Sigmoid colon (tissue), 6 donors: ENCODE measurements at regions not wholly inside any gene's neighbourhood (a gene's known extent, or its start where the extent isn't known, plus 50 kb on each side); places are given as distances from the start of the nearest gene placed in this dataset.

Source experiments
- DNase-seq: peaks from one replicate; pipeline ENCODE4 v3.0.0-alpha.2; 2019
- H3K27ac ChIP-seq, 4 donors: fragments of 200-600 bp; sonication (generic); one replicate each; pipeline ENCODE4 v1.5.1; 2016 to 2019; ENCODE audit warnings: mild to moderate bottlenecking in 1 of 4
- H3K27me3 ChIP-seq, 3 donors: fragments of 200-600 bp; sonication (generic); one replicate each; pipeline ENCODE4 v1.5.1; 2019; ENCODE audit warnings: mild to moderate bottlenecking in 1 of 3
- H3K36me3 ChIP-seq, 4 donors: fragments of 200-600 bp; sonication (generic); one replicate each; pipeline ENCODE4 v1.5.1; 2016 to 2019
- H3K4me1 ChIP-seq, 4 donors: fragments of 200-600 bp; sonication (generic); one replicate each; pipeline ENCODE4 v1.5.1; 2017 to 2019
- H3K4me3 ChIP-seq, 4 donors: fragments of 200-600 bp; sonication (generic); one replicate each; pipeline ENCODE4 v1.5.1; 2017 to 2019; ENCODE audit warnings: mild to moderate bottlenecking in 2 of 4, moderate library complexity in 1 of 4
- H3K9me3 ChIP-seq, 4 donors: fragments of 200-600 bp in 3 of 4; sonication (generic) in 3 of 4; one replicate each; pipeline versions ENCODE4 v1.5.1 to v1.6.1; 2013 to 2019
- EP300 ChIP-seq, 4 donors: sonication (generic); formaldehyde crosslinking; IDR thresholded peaks; one replicate each; pipeline ENCODE4 v1.6.1; 2017; ENCODE audit warnings: antibody characterized with exemption in 4 of 4
- POLR2A ChIP-seq, 2 donors: fragments of 450-650 bp; IDR thresholded peaks; one replicate each; pipeline ENCODE4 v1.6.1; 2016; ENCODE audit warnings: antibody characterized with exemption in 2 of 2, mild to moderate bottlenecking in 2 of 2, moderate library complexity in 2 of 2
- POLR2AphosphoS5 ChIP-seq, 4 donors: sonication (generic); formaldehyde crosslinking; IDR thresholded peaks; one replicate each; pipeline ENCODE4 v1.6.1; 2017; ENCODE audit warnings: antibody characterized with exemption in 4 of 4
- WGBS, 2 donors: extraction: QIAGEN DNeasy Blood & Tissue Kit; methylation state at CpG; one replicate each; pipeline ENCODE4 v1.1.7; 2013; 5-methylcytosine and 5-hydroxymethylcytosine counted together
- intact Hi-C: fragments of 100-400 bp; cut with DNase I; formaldehyde crosslinking; loops from one replicate; pipeline ENCODE4 v1.15.1; 2023
- TF ChIP-seq, protein P1 (sequence below), 4 experiments: fragments of 450-650 bp in 3 of 4; fragments of 200-600 bp in 1 of 4; IDR thresholded peaks; one replicate each; pipeline ENCODE4 v1.5.1; 2016 to 2019; ENCODE audit warnings: antibody characterized with exemption in 4 of 4, mild to moderate bottlenecking in 3 of 4, moderate library complexity in 2 of 4
- donor health status: healthy with polysubstance abuse.
- donor health status: healthy.

DNA sequence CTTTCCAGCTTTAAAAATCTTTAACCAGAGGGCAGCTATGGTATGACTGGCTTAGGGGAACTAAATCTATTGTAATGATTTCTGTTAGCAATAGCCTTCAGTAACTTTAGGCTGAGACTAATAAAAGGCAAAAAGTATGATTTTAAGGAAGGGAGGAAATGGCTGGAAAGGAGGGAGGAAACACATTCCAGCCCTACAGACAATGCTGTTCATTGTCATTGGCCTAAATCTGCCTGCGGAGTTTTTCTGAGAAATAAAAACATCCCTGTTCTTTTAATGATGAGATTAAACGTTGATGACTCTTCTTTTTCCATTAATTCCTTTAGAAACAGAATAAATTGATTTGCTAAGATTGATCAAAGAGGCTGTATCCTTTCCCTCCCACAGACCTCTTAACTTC, 99.6 kb upstream of the GRAMD1B start:
- WGBS, 2 donors, result 77 to 80% methylated on average over 2 of the region's 2 CpGs

DNA sequence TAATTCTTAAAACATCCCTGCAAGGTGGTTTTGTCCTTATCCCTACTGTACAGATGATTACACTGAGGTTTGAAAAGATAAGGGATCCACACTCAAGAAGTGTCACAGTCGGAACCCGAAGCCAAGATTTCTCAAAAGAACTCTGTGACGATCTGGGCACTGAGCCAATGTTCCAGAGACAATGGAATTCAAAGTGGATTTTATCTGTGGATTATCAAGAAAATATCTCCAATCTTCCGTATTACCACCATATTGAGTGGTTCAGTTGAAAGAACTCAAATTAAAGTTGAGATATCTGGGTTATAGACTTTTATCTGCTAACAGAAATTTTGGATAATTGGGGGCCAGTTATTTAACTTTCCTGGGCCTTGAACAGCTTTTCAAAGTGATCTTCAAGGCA, 100.0 kb upstream of the GRAMD1B start:
- TF ChIP-seq, protein P1, sequence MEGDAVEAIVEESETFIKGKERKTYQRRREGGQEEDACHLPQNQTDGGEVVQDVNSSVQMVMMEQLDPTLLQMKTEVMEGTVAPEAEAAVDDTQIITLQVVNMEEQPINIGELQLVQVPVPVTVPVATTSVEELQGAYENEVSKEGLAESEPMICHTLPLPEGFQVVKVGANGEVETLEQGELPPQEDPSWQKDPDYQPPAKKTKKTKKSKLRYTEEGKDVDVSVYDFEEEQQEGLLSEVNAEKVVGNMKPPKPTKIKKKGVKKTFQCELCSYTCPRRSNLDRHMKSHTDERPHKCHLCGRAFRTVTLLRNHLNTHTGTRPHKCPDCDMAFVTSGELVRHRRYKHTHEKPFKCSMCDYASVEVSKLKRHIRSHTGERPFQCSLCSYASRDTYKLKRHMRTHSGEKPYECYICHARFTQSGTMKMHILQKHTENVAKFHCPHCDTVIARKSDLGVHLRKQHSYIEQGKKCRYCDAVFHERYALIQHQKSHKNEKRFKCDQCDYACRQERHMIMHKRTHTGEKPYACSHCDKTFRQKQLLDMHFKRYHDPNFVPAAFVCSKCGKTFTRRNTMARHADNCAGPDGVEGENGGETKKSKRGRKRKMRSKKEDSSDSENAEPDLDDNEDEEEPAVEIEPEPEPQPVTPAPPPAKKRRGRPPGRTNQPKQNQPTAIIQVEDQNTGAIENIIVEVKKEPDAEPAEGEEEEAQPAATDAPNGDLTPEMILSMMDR (IDR thresholded peaks at IDR 0.05), result no peak
- no peak for TF ChIP-seq EP300 (IDR thresholded peaks at IDR 0.05)
- TF ChIP-seq POLR2A (IDR thresholded peaks at IDR 0.05), result no peak
- no peak for TF ChIP-seq POLR2AphosphoS5 (IDR thresholded peaks at IDR 0.05)
- Histone ChIP-seq H3K27me3 (no peaks in the 10 kb centered on the region), H3K27ac (no peak overlapping the region), H3K9me3 (peaks cover 0 to 5% (median 0%) of the 10 kb centered on the region in 4 donors), H3K4me3 (no peak overlapping the region), H3K36me3 (no peaks in the 10 kb centered on the region), H3K4me1 (no peaks in the 10 kb centered on the region)
- DNase-seq, result no peak
- 47 to 78% methylated on average over 4 of the region's 4 CpGs for WGBS, 2 donors
- intact Hi-C loops, result no loop called here

More for the DNA sequence above, 99.6 kb upstream of the GRAMD1B start:
- Histone ChIP-seq H3K4me3 (no peak overlapping the region), H3K4me1 (no peaks in the 10 kb centered on the region), H3K36me3 (no peaks in the 10 kb centered on the region), H3K27ac (no peak overlapping the region), H3K9me3 (peaks cover 0 to 5% (median 0%) of the 10 kb centered on the region in 4 donors), H3K27me3 (no peaks in the 10 kb centered on the region)
- intact Hi-C loops, result no loop called here
- TF ChIP-seq POLR2AphosphoS5 (IDR thresholded peaks at IDR 0.05) (no peak), EP300 (IDR thresholded peaks at IDR 0.05) (no peak)
- no peak for DNase-seq

DNA sequence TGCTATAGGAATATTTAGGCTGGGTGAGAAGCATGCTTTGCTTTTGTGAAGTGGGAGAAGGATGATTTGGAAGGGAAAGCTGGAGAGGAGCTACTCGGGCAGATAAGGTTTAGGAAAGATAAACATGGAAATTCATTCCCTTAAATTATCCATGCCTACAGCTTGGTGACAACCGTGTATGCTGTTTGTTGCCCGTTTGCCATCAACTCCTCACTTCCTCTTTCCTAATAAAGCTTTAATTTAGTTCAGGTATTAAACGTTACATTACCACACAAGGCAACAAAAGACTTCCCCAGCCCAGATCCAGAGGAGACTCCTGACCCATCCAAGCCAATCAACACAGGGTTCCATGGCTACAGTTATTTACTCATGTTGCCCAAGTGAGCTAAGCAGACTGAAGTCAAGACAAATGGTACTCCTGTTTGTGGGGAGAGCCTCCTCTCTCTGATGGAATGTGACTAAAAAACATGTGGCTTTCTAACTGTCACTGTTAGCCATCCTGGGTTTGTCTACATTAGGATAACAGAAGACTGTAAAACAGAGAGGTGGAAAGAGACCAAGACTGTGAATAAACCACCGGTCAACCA, 101.7 kb upstream of the GRAMD1B start:
- TF ChIP-seq EP300 (IDR thresholded peaks at IDR 0.05), result no peak
- no peak for TF ChIP-seq POLR2A (IDR thresholded peaks at IDR 0.05)
- TF ChIP-seq, protein P1 (IDR thresholded peaks at IDR 0.05), result no peak
- TF ChIP-seq POLR2AphosphoS5 (IDR thresholded peaks at IDR 0.05), result no peak
- H3K36me3 ChIP-seq, result no peaks in the 10 kb centered on the region
- H3K9me3 ChIP-seq, result peaks cover 0 to 5% (median 0%) of the 10 kb centered on the region in 4 donors
- WGBS, 2 donors, result 55 to 66% methylated on average over 5 of the region's 5 CpGs
- no peak overlapping the region for H3K27ac ChIP-seq
- no peak overlapping the region for H3K4me3 ChIP-seq
- DNase-seq, result no peak
- H3K27me3 ChIP-seq, result no peaks in the 10 kb centered on the region
- intact Hi-C loops, result no loop called here
- no peaks in the 10 kb centered on the region for H3K4me1 ChIP-seq

DNA sequence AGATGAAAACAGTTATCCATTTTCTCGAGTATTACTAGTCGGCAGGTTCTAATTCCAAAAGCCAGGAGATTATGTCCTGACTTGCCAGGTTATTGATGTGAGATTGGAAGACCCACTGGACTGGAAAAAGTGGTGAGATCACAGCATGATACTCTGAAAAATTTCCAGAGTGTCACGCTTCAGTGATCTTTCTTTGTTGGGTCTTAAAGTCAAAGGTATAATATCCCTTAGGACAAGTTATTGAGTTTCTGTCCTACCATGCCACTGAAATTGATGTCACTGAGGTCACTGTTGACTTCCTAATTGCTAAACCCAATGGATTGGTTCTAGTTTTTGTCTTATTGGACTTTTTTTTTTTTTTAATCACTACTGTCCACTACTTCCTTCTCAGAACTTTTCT, 104.5 kb upstream of the GRAMD1B start:
- no peak for TF ChIP-seq POLR2AphosphoS5 (IDR thresholded peaks at IDR 0.05)
- no peak for TF ChIP-seq POLR2A (IDR thresholded peaks at IDR 0.05)
- TF ChIP-seq, protein P1 (IDR thresholded peaks at IDR 0.05), result no peak
- TF ChIP-seq EP300 (IDR thresholded peaks at IDR 0.05), result no peak
- Histone ChIP-seq H3K4me3 (no peak overlapping the region), H3K27me3 (no peaks in the 10 kb centered on the region), H3K4me1 (no peaks in the 10 kb centered on the region), H3K36me3 (no peaks in the 10 kb centered on the region), H3K9me3 (no peaks in the 10 kb centered on the region), H3K27ac (no peak overlapping the region)
- 88 to 92% methylated on average over 3 of the region's 3 CpGs for WGBS, 2 donors
- intact Hi-C loops, result no loop called here
- DNase-seq, result no peak

DNA sequence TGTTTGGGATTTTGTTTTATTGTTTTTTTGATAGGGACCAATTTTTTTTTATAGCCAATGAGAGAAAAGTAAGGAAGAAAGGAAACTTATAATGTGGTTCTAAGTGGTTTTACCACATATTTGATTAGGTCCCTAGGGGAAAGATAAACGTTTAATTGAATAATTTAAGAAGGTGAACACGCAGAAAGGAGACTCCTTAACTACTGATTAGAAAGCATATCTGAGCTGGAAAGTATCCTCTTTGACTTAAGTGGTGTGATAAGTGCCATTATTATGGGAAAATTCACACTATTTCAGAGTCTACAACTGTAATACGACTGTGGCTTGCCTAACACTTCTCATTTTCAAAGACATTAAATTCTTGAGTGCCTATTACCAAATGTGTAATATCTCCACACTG, 106.5 kb upstream of the GRAMD1B start:
- no peaks in the 10 kb centered on the region for H3K36me3 ChIP-seq
- H3K27ac ChIP-seq, result no peak overlapping the region
- no peaks in the 10 kb centered on the region for H3K4me1 ChIP-seq
- intact Hi-C loops, result no loop called here
- peaks cover 0 to 3% (median 0%) of the 10 kb centered on the region in 3 donors for H3K27me3 ChIP-seq
- 49 to 55% methylated on average over 3 of the region's 3 CpGs for WGBS, 2 donors
- no peak for DNase-seq
- TF ChIP-seq, protein P1 (IDR thresholded peaks at IDR 0.05), result no peak
- TF ChIP-seq EP300 (IDR thresholded peaks at IDR 0.05) (no peak), POLR2A (IDR thresholded peaks at IDR 0.05) (no peak), POLR2AphosphoS5 (IDR thresholded peaks at IDR 0.05) (no peak)
- no peak overlapping the region for H3K4me3 ChIP-seq
- no peaks in the 10 kb centered on the region for H3K9me3 ChIP-seq
